ENCODE measurements at regions not wholly inside any gene's neighbourhood (a gene's known extent, or its start where the extent isn't known, plus 50 kb on each side); places are given as distances from the start of the nearest gene placed in this dataset.

- TF ChIP-seq POLR2AphosphoS5 (IDR thresholded peaks at IDR 0.05), result no peak
- TF ChIP-seq, protein P1, sequence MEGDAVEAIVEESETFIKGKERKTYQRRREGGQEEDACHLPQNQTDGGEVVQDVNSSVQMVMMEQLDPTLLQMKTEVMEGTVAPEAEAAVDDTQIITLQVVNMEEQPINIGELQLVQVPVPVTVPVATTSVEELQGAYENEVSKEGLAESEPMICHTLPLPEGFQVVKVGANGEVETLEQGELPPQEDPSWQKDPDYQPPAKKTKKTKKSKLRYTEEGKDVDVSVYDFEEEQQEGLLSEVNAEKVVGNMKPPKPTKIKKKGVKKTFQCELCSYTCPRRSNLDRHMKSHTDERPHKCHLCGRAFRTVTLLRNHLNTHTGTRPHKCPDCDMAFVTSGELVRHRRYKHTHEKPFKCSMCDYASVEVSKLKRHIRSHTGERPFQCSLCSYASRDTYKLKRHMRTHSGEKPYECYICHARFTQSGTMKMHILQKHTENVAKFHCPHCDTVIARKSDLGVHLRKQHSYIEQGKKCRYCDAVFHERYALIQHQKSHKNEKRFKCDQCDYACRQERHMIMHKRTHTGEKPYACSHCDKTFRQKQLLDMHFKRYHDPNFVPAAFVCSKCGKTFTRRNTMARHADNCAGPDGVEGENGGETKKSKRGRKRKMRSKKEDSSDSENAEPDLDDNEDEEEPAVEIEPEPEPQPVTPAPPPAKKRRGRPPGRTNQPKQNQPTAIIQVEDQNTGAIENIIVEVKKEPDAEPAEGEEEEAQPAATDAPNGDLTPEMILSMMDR (IDR thresholded peaks at IDR 0.05), result no peak
- no peak for TF ChIP-seq POLR2A (IDR thresholded peaks at IDR 0.05)
These were observed 129.7 kb downstream of the LAT start for GRCh38 chr16:29114574-29114973.
